Panc1 (cell line): ENCODE measurements at regions not wholly inside any gene's neighbourhood (a gene's known extent, or its start where the extent isn't known, plus 50 kb on each side); places are given as distances from the start of the nearest gene placed in this dataset.

Source experiments
- SIN3A ChIP-seq: IDR thresholded peaks from 2 replicates; pipeline ENCODE4 v1.6.1; 2012; ENCODE audit warnings: low read depth, mild to moderate bottlenecking, low read length, moderate library complexity, borderline replicate concordance; ENCODE audit not compliant: insufficient read depth
- TF ChIP-seq, protein P1 (sequence below): fragments of 450-650 bp; IDR thresholded peaks from 2 replicates; pipeline ENCODE4 v1.5.1; 2017; ENCODE audit warnings: mild to moderate bottlenecking
- TF ChIP-seq, protein P2 (sequence below), 2 experiments: IDR thresholded peaks; 2 replicates each; pipeline ENCODE4 v1.6.1; 2011 to 2012; ENCODE audit warnings: low read depth in 2 of 2, control low read depth in 1 of 2, low read length in 1 of 2, mild to moderate bottlenecking in 1 of 2, moderate library complexity in 1 of 2; ENCODE audit not compliant: insufficient read depth in 1 of 2

DNA sequence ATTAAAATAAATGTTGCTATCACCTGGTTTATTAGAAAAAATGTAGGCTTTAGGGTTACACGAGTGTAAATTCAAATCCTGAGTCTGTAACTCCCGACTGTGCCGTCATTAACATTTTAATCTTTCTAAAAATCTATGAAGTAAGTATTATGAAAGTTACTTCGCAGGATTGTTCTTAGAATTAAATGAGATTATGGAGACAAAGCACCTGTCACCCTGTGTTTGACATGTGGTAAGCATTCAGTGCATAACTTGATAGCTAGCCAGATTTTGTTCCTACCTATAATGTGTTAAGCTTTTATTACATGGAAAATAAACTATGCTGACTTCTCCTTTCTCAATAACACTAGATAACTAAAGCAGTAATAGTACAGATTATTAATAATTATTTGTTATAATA lies 429.7 kb upstream of the MMS22L start:
- TF ChIP-seq, protein P1, sequence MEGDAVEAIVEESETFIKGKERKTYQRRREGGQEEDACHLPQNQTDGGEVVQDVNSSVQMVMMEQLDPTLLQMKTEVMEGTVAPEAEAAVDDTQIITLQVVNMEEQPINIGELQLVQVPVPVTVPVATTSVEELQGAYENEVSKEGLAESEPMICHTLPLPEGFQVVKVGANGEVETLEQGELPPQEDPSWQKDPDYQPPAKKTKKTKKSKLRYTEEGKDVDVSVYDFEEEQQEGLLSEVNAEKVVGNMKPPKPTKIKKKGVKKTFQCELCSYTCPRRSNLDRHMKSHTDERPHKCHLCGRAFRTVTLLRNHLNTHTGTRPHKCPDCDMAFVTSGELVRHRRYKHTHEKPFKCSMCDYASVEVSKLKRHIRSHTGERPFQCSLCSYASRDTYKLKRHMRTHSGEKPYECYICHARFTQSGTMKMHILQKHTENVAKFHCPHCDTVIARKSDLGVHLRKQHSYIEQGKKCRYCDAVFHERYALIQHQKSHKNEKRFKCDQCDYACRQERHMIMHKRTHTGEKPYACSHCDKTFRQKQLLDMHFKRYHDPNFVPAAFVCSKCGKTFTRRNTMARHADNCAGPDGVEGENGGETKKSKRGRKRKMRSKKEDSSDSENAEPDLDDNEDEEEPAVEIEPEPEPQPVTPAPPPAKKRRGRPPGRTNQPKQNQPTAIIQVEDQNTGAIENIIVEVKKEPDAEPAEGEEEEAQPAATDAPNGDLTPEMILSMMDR, result no peak
- no peak for TF ChIP-seq SIN3A
- TF ChIP-seq, protein P2, sequence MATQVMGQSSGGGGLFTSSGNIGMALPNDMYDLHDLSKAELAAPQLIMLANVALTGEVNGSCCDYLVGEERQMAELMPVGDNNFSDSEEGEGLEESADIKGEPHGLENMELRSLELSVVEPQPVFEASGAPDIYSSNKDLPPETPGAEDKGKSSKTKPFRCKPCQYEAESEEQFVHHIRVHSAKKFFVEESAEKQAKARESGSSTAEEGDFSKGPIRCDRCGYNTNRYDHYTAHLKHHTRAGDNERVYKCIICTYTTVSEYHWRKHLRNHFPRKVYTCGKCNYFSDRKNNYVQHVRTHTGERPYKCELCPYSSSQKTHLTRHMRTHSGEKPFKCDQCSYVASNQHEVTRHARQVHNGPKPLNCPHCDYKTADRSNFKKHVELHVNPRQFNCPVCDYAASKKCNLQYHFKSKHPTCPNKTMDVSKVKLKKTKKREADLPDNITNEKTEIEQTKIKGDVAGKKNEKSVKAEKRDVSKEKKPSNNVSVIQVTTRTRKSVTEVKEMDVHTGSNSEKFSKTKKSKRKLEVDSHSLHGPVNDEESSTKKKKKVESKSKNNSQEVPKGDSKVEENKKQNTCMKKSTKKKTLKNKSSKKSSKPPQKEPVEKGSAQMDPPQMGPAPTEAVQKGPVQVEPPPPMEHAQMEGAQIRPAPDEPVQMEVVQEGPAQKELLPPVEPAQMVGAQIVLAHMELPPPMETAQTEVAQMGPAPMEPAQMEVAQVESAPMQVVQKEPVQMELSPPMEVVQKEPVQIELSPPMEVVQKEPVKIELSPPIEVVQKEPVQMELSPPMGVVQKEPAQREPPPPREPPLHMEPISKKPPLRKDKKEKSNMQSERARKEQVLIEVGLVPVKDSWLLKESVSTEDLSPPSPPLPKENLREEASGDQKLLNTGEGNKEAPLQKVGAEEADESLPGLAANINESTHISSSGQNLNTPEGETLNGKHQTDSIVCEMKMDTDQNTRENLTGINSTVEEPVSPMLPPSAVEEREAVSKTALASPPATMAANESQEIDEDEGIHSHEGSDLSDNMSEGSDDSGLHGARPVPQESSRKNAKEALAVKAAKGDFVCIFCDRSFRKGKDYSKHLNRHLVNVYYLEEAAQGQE (IDR thresholded peaks at IDR 0.05; ENCODE audit: insufficient read depth in 1 of 2, low read depth in 2 of 2, low read length in 1 of 2), result no peak
